HG03469 (cell line): ENCODE measurements at regions not wholly inside any gene's neighbourhood (a gene's known extent, or its start where the extent isn't known, plus 50 kb on each side); places are given as distances from the start of the nearest gene placed in this dataset.

Source experiments
- ATAC-seq: cut with Tn5 transposase; IDR thresholded peaks from one replicate; pipeline ENCODE4 v1.9.1; 2021; ENCODE audit warnings: mild to moderate bottlenecking, moderate library complexity, moderate number of reproducible peaks; ENCODE audit not compliant: unreplicated experiment

- no peak for ATAC-seq
Observed at GRCh38 chr13:74329962-74330361, 195.8 kb upstream of the KLF12 start.

GRCh38 chr13:74325106-74325505 is 190.9 kb upstream of the KLF12 start:
- ATAC-seq, result no peak

- ATAC-seq, result no peak
Observed at GRCh38 chr13:74324338-74324737, 190.1 kb upstream of the KLF12 start.

- no peak for ATAC-seq
Observed at GRCh38 chr13:74322562-74322961, 188.4 kb upstream of the KLF12 start.

- ATAC-seq, result no peak
Observed at GRCh38 chr13:74320282-74320681, 186.1 kb upstream of the KLF12 start.

GRCh38 chr13:74316547-74316946 is 182.3 kb upstream of the KLF12 start:
- no peak for ATAC-seq

- ATAC-seq, result no peak
Observed at GRCh38 chr13:74306496-74306895, 172.3 kb upstream of the KLF12 start.

- no peak for ATAC-seq
Observed at GRCh38 chr13:74305876-74306275, 171.7 kb upstream of the KLF12 start.

GRCh38 chr13:74301258-74301935 is 167.2 kb upstream of the KLF12 start:
- ATAC-seq, result no peak

- no peak for ATAC-seq
Observed at GRCh38 chr13:74300162-74300561, 166.0 kb upstream of the KLF12 start.

GRCh38 chr13:74299721-74300120 is 165.5 kb upstream of the KLF12 start:
- ATAC-seq, result no peak

GRCh38 chr13:74298923-74299322 is 164.7 kb upstream of the KLF12 start:
- ATAC-seq, result no peak

- peak; percentile 76 for ATAC-seq
Observed at GRCh38 chr13:74289861-74290773, 155.9 kb upstream of the KLF12 start.

GRCh38 chr13:74289107-74289506 is 154.9 kb upstream of the KLF12 start:
- ATAC-seq, result no peak

- no peak for ATAC-seq
Observed at GRCh38 chr13:74288361-74288911, 154.2 kb upstream of the KLF12 start.

- ATAC-seq, result peak; percentile 28
Observed at GRCh38 chr13:74287724-74288169, 153.5 kb upstream of the KLF12 start.

- ATAC-seq, result no peak
Observed at GRCh38 chr13:74280795-74281490, 146.7 kb upstream of the KLF12 start.

- no peak for ATAC-seq
Observed at GRCh38 chr13:74280093-74280794, 146.0 kb upstream of the KLF12 start.

GRCh38 chr13:74278901-74279300 is 144.7 kb upstream of the KLF12 start:
- no peak for ATAC-seq

GRCh38 chr13:74274916-74275315 is 140.7 kb upstream of the KLF12 start:
- ATAC-seq, result no peak

GRCh38 chr13:74273581-74273980 is 139.4 kb upstream of the KLF12 start:
- no peak for ATAC-seq
